ENCODE measurements at regions not wholly inside any gene's neighbourhood (a gene's known extent, or its start where the extent isn't known, plus 50 kb on each side); places are given as distances from the start of the nearest gene placed in this dataset.
"Not testable (repeated sequence)": the region's sequence is repeated elsewhere in the genome, so short reads cannot be mapped to it uniquely, and the experiment has no call there.

GRCh38 chr10:28391283-28391682 is 88.4 kb upstream of the MPP7 start:
- no peak for DNase-seq (ENCODE audit: low read depth in 2 of 2)

- DNase-seq (ENCODE audit: low read depth in 2 of 2) = peak; percentile 36 to 54
Measured at GRCh38 chr10:28393956-28394568, 91.2 kb upstream of the MPP7 start.

GRCh38 chr10:28396331-28396730 is 93.5 kb upstream of the MPP7 start:
- no peak for DNase-seq (ENCODE audit: low read depth in 2 of 2)

DNA sequence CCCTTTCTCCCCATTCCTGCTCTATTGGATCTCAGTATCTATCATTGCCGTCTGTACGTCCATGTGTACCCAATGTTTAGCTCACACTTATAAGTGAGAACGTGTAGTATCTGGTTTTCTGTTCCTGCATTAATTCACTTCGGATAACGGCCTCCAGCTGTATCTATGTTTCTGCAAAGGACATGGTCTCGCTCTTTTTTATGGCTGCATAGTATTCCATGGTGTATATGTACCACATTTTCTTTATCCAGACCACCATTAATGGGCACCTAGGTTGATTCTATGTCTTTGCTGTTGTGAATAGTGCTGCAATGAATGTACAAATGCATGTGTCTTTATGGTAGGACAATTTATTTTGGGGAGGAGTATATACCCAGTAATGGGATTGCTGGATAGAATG is 94.4 kb upstream of the MPP7 start:
- DNase-seq (ENCODE audit: low read depth in 2 of 2) = no peak

DNA sequence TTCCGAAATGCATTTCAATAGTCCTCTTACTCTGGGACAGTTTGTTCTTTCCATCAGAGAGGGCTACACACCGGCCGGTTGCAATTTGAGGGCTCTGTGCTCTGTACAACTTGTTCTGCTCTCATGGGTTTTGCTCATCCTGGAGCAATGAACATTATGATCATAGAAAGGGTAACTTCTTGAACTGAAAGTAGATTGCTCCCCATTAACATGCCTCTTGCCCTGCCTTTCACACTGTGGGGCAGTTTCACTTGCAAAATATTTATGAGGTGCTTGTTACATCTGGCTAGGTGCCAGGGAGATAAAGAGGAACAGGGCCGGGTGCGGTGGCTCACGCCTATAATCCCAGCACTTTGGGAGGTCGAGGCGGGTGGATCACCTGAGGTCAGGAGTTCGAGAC is 97.3 kb upstream of the MPP7 start:
- no peak for DNase-seq (ENCODE audit: low read depth in 2 of 2)

DNA sequence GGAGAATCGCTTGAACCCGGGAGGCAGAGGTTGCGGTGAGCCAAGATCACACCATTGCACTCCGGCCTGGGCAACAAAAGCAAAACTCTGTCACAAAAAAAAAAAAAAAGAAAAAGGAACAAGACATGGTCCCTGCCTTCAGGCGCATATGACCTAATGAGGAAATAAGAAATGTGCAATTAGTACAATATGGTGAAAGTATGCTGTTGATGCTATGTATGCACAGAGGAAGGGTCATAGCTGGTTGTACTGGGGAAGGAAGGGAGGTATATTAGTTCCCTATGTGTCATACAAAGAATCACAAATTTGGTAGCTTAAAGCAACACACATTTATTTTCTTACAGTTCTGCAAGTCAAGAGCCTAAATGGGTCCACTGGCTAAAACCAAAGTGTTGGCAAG is 97.8 kb upstream of the MPP7 start:
- no peak for DNase-seq (ENCODE audit: low read depth in 2 of 2)

- DNase-seq (ENCODE audit: low read depth in 2 of 2) = not testable (repeated sequence)
Measured at GRCh38 chr10:28402611-28403073, 99.8 kb upstream of the MPP7 start.

- DNase-seq (ENCODE audit: low read depth in 2 of 2) = no peak
Measured at GRCh38 chr10:28403090-28403489, 100.2 kb upstream of the MPP7 start.

DNA sequence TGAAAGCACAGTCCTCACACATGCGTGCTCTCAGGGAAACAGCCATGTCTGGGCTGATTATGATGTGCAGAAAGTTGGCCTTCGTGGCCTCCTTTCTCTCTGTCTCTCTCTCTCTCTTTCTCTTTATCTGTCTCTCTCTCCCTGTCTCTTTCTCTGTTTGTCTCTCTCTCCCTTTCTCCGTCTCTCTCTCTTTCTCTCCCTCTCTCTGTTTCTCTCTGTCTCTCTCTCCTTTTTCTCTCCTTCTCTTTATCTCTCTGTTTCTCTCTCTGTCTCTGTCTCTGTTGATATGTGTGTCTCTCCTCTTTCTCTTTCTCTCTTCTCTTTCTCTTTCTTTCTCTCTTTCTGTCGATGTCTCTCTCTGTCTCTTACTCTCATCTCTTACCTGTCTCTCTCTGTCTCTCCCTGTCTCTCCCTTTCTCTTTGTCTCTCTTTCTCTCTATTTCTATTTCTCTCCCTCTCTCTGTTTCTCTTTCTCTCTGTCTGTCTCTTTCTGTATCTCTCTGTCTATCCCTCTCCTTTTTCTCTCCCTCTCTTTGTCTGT is 105.4 kb upstream of the MPP7 start:
- DNase-seq (ENCODE audit: low read depth in 2 of 2) = no peak

DNA sequence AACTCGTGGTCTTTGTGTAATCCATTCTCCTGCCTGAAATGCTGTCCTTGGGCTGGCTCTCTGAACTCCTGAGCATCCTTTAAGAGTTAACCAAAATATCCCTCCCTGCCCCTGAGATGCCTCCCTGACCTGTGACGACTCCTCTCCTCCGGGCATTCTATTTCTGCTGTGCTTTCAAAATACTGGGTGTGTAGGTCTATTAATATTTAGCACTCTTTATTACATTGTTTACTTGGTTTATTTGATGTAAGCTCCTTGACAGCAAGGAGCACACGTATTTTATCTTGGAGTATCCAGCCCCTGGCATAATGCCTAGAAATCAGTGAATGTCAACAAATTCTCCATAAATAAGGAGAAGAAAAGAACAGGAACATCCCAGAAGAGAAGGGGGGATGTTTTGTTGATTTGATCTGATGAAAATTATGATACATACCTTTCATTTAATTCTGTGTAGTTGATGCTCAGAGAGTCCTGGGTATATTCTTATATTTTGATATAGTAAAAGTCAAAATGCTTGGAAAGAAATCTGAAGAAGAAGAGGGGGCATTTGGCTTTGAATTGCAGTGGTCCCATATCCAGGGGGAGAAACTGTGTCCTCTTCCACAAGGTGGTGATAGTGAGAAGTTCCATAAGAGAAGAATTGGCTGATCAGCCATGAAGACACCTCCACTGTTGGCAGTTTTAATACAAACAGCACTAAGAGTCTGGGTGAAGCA is 107.7 kb upstream of the MPP7 start:
- DNase-seq (ENCODE audit: low read depth in 2 of 2) = no peak

- DNase-seq (ENCODE audit: low read depth in 2 of 2) = no peak
Measured at GRCh38 chr10:28411136-28411460, 108.2 kb upstream of the MPP7 start.

DNA sequence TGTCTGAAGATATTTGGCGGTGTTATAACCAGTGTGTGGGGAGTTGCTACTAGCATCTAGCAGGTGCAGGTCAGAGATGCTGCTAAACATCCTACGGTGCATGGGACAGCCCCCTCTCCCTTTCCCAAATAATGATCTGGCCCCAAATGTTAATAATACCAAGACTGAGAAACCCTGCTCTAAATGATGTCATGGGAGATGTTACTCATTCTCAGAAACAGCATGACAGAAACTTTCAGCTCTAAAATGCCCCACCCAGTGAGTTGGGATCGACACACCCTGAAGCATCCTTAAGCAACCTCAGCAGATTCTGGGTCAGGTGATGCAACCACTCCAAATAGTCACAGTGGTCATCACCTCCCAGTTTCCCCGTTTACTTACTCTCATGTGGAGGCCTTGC is 108.8 kb upstream of the MPP7 start:
- DNase-seq (ENCODE audit: low read depth in 2 of 2) = no peak

DNA sequence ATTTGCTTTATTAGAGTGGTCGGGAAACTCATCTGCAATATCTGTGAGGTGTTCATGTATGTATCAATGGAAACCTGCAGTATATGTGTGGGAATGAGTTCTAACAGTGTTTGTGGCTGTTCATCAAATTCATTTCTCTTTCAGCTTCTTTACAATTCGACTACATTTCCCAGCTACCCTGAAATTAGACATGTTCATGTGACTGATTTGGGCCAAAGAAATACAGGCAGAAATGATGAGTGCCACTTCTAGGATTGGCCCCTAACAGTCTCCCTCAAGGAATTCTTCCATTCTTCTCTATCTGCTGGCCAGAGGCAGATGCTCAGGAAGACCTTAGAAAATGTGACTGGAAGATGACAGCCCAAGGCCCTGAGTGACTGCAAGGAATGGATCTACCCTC is 114.8 kb upstream of the WAC start:
- no peak for DNase-seq (ENCODE audit: low read depth in 2 of 2)

- no peak for DNase-seq (ENCODE audit: low read depth in 2 of 2)
Measured at GRCh38 chr10:28425422-28425821, 107.5 kb upstream of the WAC start.

GRCh38 chr10:28426392-28427159 is 106.3 kb upstream of the WAC start:
- DNase-seq (ENCODE audit: low read depth in 2 of 2) = no peak

DNA sequence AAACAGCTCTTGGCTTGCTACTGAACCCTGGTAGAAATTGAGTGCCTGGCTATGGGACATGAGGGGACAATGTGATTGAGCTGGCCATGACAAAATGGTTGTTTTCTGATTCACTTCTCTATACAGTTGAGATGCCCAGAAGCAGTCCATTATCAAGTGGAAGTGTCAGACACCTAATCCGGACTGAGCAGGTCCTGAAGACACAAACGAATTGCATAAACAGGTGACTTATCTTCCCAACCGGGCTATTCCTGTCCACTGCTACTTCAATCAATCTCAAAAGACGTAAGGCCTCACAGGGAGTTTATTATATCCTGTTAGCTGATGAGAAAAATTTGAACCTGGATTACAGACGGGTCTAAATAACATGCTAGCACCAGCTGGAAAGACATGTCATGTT is 105.5 kb upstream of the WAC start:
- no peak for DNase-seq (ENCODE audit: low read depth in 2 of 2)

- DNase-seq (ENCODE audit: low read depth in 2 of 2) = no peak
Measured at GRCh38 chr10:28429045-28429444, 103.9 kb upstream of the WAC start.

GRCh38 chr10:28429573-28430216 is 103.2 kb upstream of the WAC start:
- no peak for DNase-seq (ENCODE audit: low read depth in 2 of 2)

GRCh38 chr10:28431139-28431538 is 101.8 kb upstream of the WAC start:
- DNase-seq (ENCODE audit: low read depth in 2 of 2) = no peak

GRCh38 chr10:28432210-28432676 is 100.7 kb upstream of the WAC start:
- no peak for DNase-seq (ENCODE audit: low read depth in 2 of 2)

DNA sequence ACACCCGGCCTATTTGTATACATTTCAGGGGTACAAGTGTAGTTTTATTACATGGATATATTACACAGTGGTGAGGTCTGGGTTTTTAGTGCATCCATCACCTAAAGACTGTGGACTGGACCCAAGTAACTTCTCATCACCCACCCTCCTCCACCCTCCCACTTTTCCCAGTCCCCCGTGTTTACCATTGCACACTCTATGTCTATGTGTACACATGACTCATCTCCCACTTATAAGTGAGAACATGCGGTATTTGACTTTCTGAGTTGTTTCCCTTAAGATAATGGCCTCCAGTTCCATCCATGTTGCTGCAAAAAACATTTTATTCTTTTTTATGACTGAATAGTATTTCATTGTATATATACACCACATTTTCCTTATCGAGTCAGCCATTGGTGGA is 98.9 kb upstream of the WAC start:
- DNase-seq (ENCODE audit: low read depth in 2 of 2) = no peak

- no peak for DNase-seq (ENCODE audit: low read depth in 2 of 2)
Measured at GRCh38 chr10:28442403-28442802, 90.5 kb upstream of the WAC start.

All from stimulated activated CD4-positive, alpha-beta T cell treated with anti-CD3 and anti-CD28 coated beads, Interleukin-12 subunit alpha, Interleukin-12 subunit beta, amount 100 ng/mL, for 24 hours (primary cell).